WTC11 (cell line): ENCODE measurements at regions not wholly inside any gene's neighbourhood (a gene's known extent, or its start where the extent isn't known, plus 50 kb on each side); places are given as distances from the start of the nearest gene placed in this dataset.

ENCODE experiments used
- ATAC-seq: fragments of 200-7000 bp; cut with Tn5 transposase; 2 replicates; pipeline ENCODE4 v1.10.0; 2021; ENCODE audit warnings: mild to moderate bottlenecking, moderate library complexity
- CTCF ChIA-PET: fragments of 300-600 bp; sonication (Branson Sonifier 250); formaldehyde crosslinking; loops from one replicate; lab custom pipeline; 2021; ENCODE audit warnings: antibody characterized with exemption; lab: Charles Lee
- POLR2A ChIA-PET: fragments of 350-600 bp; sonication (Branson Sonifier 250); formaldehyde crosslinking; loops from one replicate; lab custom pipeline; 2021; ENCODE audit warnings: antibody characterized with exemption; lab: Charles Lee
- DNase-seq: peaks from one replicate; pipeline ENCODE4 v3.0.0; 2021; ENCODE audit warnings: low spot score
- H3K27ac Mint-ChIP-seq: 2 replicates; pipeline ENCODE4 v1.8.0; 2021; ENCODE audit warnings: mixed read lengths
- H3K27me3 Mint-ChIP-seq: 2 replicates; pipeline ENCODE4 v1.8.0; 2021; ENCODE audit warnings: low read depth, mild to moderate bottlenecking, moderate library complexity, mixed read lengths
- H3K36me3 Mint-ChIP-seq: 2 replicates; pipeline ENCODE4 v1.8.0; 2021; ENCODE audit warnings: mixed read lengths
- H3K4me1 Mint-ChIP-seq: 2 replicates; pipeline ENCODE4 v1.8.0; 2022; ENCODE audit warnings: mixed read lengths
- H3K4me3 Mint-ChIP-seq: 2 replicates; pipeline ENCODE4 v1.8.0; 2021; ENCODE audit warnings: mild to moderate bottlenecking, moderate library complexity, mixed read lengths
- H3K9me3 Mint-ChIP-seq: 2 replicates; pipeline ENCODE4 v1.8.0; 2021; ENCODE audit warnings: mixed read lengths
- AR ChIP-seq: fragments of 250-450 bp; sonication (Bioruptor Pico); IDR thresholded peaks from 2 replicates; pipeline ENCODE4 v1.9.0; 2021; ENCODE audit warnings: mild to moderate bottlenecking
- CDX4 ChIP-seq: fragments of 250-450 bp; sonication (Bioruptor Pico); IDR thresholded peaks from 2 replicates; pipeline ENCODE4 v1.9.0; 2021; ENCODE audit warnings: moderate library complexity, mild to moderate bottlenecking, inconsistent platforms, borderline replicate concordance
- E2F4 ChIP-seq: sonication (generic); formaldehyde crosslinking; IDR thresholded peaks from 2 replicates; pipeline ENCODE4 v1.8.1; 2022; ENCODE audit warnings: low read depth, mild to moderate bottlenecking, moderate library complexity, missing genetic modification reagents, borderline replicate concordance
- ETV6 ChIP-seq: sonication (generic); formaldehyde crosslinking; IDR thresholded peaks from 2 replicates; pipeline ENCODE4 v1.8.1; 2022; ENCODE audit warnings: mild to moderate bottlenecking, missing genetic modification reagents
- FOXP4 ChIP-seq: sonication (generic); formaldehyde crosslinking; IDR thresholded peaks from 2 replicates; pipeline ENCODE4 v1.8.0; 2022; ENCODE audit warnings: mild to moderate bottlenecking, missing genetic modification reagents
- GTF2I ChIP-seq: fragments of 250-450 bp; sonication (Bioruptor Pico); conservative IDR thresholded peaks from 2 replicates; pipeline ENCODE4 v1.4.0; 2021; ENCODE audit warnings: mild to moderate bottlenecking
- NFE2L1 ChIP-seq: sonication (generic); formaldehyde crosslinking; IDR thresholded peaks from 2 replicates; pipeline ENCODE4 v1.8.1; 2023; ENCODE audit warnings: missing genetic modification reagents
- NR2C2 ChIP-seq: sonication (generic); formaldehyde crosslinking; IDR thresholded peaks from 2 replicates; pipeline ENCODE4 v1.8.0; 2022; ENCODE audit warnings: mild to moderate bottlenecking, missing genetic modification reagents
- OVOL2 ChIP-seq: fragments of 250-450 bp; sonication (Bioruptor Pico); IDR thresholded peaks from 2 replicates; pipeline ENCODE4 v1.9.0; 2021; ENCODE audit warnings: mild to moderate bottlenecking, borderline replicate concordance
- PRDM15 ChIP-seq: sonication (generic); formaldehyde crosslinking; IDR thresholded peaks from 2 replicates; pipeline ENCODE4 v1.8.0; 2022; ENCODE audit warnings: missing genetic modification reagents
- PRRX2 ChIP-seq: fragments of 250-450 bp; sonication (Bioruptor Pico); IDR thresholded peaks from 2 replicates; pipeline ENCODE4 v1.8.0; 2021; ENCODE audit warnings: mild to moderate bottlenecking
- ZNF121 ChIP-seq: sonication (generic); formaldehyde crosslinking; IDR thresholded peaks from 2 replicates; pipeline ENCODE4 v1.8.0; 2023; ENCODE audit warnings: missing genetic modification reagents
- ZNF317 ChIP-seq: sonication (generic); formaldehyde crosslinking; IDR thresholded peaks from 2 replicates; pipeline ENCODE4 v1.8.1; 2023; ENCODE audit warnings: low read depth, mild to moderate bottlenecking, moderate library complexity, missing genetic modification reagents, borderline replicate concordance
- ZNF423 ChIP-seq: fragments of 250-450 bp; sonication (Bioruptor Pico); IDR thresholded peaks from 2 replicates; pipeline ENCODE4 v2.1.2; 2022; ENCODE audit warnings: mild to moderate bottlenecking, moderate library complexity
- ZNF512 ChIP-seq: sonication (generic); formaldehyde crosslinking; IDR thresholded peaks from 2 replicates; pipeline ENCODE4 v1.8.1; 2022; ENCODE audit warnings: missing genetic modification reagents, borderline replicate concordance
- ZSCAN18 ChIP-seq: fragments of 250-450 bp; sonication (Bioruptor Pico); IDR thresholded peaks from 2 replicates; pipeline ENCODE4 v2.1.2; 2022; ENCODE audit warnings: mild to moderate bottlenecking, moderate library complexity
- TF ChIP-seq, protein P1 (sequence below): fragments of 250-450 bp; sonication (Bioruptor Pico); IDR thresholded peaks from 2 replicates; pipeline ENCODE4 v1.9.0; 2021; ENCODE audit warnings: mild to moderate bottlenecking
- TF ChIP-seq, protein P2 (sequence below): sonication (generic); formaldehyde crosslinking; IDR thresholded peaks from 2 replicates; pipeline ENCODE4 v1.8.0; 2023; ENCODE audit warnings: missing genetic modification reagents
- TF ChIP-seq, protein P3 (sequence below): sonication (generic); formaldehyde crosslinking; IDR thresholded peaks from 2 replicates; pipeline ENCODE4 v1.8.1; 2022; ENCODE audit warnings: mild to moderate bottlenecking, missing genetic modification reagents, moderate library complexity, borderline replicate concordance

GRCh38 chr5:174404848-174405247 lies 319.5 kb upstream of the MSX2 start:
- peaks cover 13% of the 10 kb centered on the region; the same call in 1 of the 2 replicates for H3K4me1 Mint-ChIP-seq
- CTCF ChIA-PET, result no interaction called here
- POLR2A ChIA-PET, result no interaction called here
- no peak for TF ChIP-seq PRDM15 (CRISPR knock-in tag)
- TF ChIP-seq, protein P1, sequence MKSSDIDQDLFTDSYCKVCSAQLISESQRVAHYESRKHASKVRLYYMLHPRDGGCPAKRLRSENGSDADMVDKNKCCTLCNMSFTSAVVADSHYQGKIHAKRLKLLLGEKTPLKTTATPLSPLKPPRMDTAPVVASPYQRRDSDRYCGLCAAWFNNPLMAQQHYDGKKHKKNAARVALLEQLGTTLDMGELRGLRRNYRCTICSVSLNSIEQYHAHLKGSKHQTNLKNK, result no peak
- TF ChIP-seq E2F4, result no peak
- TF ChIP-seq ZSCAN18, result no peak
- TF ChIP-seq FOXP4 (CRISPR knock-in tag), result no peak
- TF ChIP-seq ZNF423 (CRISPR knock-in tag), result no peak
- ATAC-seq (no peak), DNase-seq (no peak)
- no peaks in the 10 kb centered on the region for H3K27me3 Mint-ChIP-seq
- H3K27ac Mint-ChIP-seq, result no peak overlapping the region
- H3K4me3 Mint-ChIP-seq, result no peak overlapping the region
- H3K9me3 Mint-ChIP-seq, result peaks cover 10% of the 10 kb centered on the region
- H3K36me3 Mint-ChIP-seq, result no peaks in the 10 kb centered on the region

- ChIA-PET POLR2A (no interaction called here), CTCF (interaction anchor here (1.0 to 3.7 kb wide), 14 partner anchors 10 to 316 kb away, joined by 3 to 30 read pairs (median 5); partner anchors contain the start of gene MSX2)
- Mint-ChIP-seq H3K36me3 (no peaks in the 10 kb centered on the region), H3K9me3 (peaks cover 10% of the 10 kb centered on the region), H3K4me1 (no peaks in the 10 kb centered on the region), H3K27me3 (no peaks in the 10 kb centered on the region), H3K27ac (no peak overlapping the region), H3K4me3 (no peak overlapping the region)
- ATAC-seq, result peak; percentile 59; the same call in 1 of the 2 replicates
- DNase-seq, result peak; percentile 25
- TF ChIP-seq, protein P2, sequence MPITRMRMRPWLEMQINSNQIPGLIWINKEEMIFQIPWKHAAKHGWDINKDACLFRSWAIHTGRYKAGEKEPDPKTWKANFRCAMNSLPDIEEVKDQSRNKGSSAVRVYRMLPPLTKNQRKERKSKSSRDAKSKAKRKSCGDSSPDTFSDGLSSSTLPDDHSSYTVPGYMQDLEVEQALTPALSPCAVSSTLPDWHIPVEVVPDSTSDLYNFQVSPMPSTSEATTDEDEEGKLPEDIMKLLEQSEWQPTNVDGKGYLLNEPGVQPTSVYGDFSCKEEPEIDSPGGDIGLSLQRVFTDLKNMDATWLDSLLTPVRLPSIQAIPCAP, result no peak
- TF ChIP-seq AR (CRISPR knock-in tag) (no peak), OVOL2 (CRISPR knock-in tag) (no peak), ZNF317 (CRISPR knock-in tag) (no peak), PRRX2 (CRISPR knock-in tag) (no peak), NR2C2 (no peak), ZNF121 (CRISPR knock-in tag) (no peak), GTF2I (CRISPR knock-in tag) (no peak), ETV6 (CRISPR knock-in tag) (no peak), NFE2L1 (CRISPR knock-in tag) (no peak), CDX4 (CRISPR knock-in tag) (no peak), ZNF512 (CRISPR knock-in tag) (no peak)
- TF ChIP-seq, protein P3, sequence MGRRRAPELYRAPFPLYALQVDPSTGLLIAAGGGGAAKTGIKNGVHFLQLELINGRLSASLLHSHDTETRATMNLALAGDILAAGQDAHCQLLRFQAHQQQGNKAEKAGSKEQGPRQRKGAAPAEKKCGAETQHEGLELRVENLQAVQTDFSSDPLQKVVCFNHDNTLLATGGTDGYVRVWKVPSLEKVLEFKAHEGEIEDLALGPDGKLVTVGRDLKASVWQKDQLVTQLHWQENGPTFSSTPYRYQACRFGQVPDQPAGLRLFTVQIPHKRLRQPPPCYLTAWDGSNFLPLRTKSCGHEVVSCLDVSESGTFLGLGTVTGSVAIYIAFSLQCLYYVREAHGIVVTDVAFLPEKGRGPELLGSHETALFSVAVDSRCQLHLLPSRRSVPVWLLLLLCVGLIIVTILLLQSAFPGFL (CRISPR knock-in tag), result no peak
These were observed 315.3 kb upstream of the MSX2 start for GRCh38 chr5:174409070-174409469.
